ENCODE measurements at regions not wholly inside any gene's neighbourhood (a gene's known extent, or its start where the extent isn't known, plus 50 kb on each side); places are given as distances from the start of the nearest gene placed in this dataset.

GRCh38 chr17:36761203-36761950, 160.0 kb downstream of the MRM1 start:
- no peak for TF ChIP-seq CREB5 (CRISPR knock-in tag; IDR thresholded peaks at IDR 0.05; ENCODE audit: low read depth)
- TF ChIP-seq CSRNP3 (CRISPR knock-in tag; IDR thresholded peaks at IDR 0.05) = no peak
- TF ChIP-seq PPARA (CRISPR knock-in tag; IDR thresholded peaks at IDR 0.05; ENCODE audit: borderline replicate concordance) = no peak
- TF ChIP-seq ARNTL (CRISPR knock-in tag; IDR thresholded peaks at IDR 0.05; ENCODE audit: borderline replicate concordance, low read depth) = no peak
- TF ChIP-seq TOX (CRISPR knock-in tag; IDR thresholded peaks at IDR 0.05; ENCODE audit: borderline replicate concordance) = no peak
- no peak for TF ChIP-seq ISL1 (CRISPR knock-in tag; IDR thresholded peaks at IDR 0.05)
- no peak for TF ChIP-seq TCF4 (CRISPR knock-in tag; IDR thresholded peaks at IDR 0.05; ENCODE audit: borderline replicate concordance)
- no peak for TF ChIP-seq GLIS3 (CRISPR knock-in tag; IDR thresholded peaks at IDR 0.05)
- no peak for TF ChIP-seq CSDC2 (CRISPR knock-in tag; IDR thresholded peaks at IDR 0.05)
- no peak for TF ChIP-seq ZFP3 (CRISPR knock-in tag; IDR thresholded peaks at IDR 0.05)
- TF ChIP-seq POU6F1 (CRISPR knock-in tag; IDR thresholded peaks at IDR 0.05; ENCODE audit: borderline replicate concordance, low read depth) = no peak
- TF ChIP-seq RARB (CRISPR knock-in tag; IDR thresholded peaks at IDR 0.05) = no peak
- no peak for TF ChIP-seq ZNF70 (CRISPR knock-in tag; IDR thresholded peaks at IDR 0.05)
- TF ChIP-seq ZFP30 (CRISPR knock-in tag; IDR thresholded peaks at IDR 0.05) = no peak
- no peak for TF ChIP-seq SNAI2 (CRISPR knock-in tag; IDR thresholded peaks at IDR 0.05)
- ATAC-seq = no peak

GRCh38 chr17:36765436-36766043, 164.2 kb downstream of the MRM1 start:
- TF ChIP-seq TSHZ2 (CRISPR knock-in tag; IDR thresholded peaks at IDR 0.05) (no peak), ISL1 (CRISPR knock-in tag; IDR thresholded peaks at IDR 0.05) (no peak), ARNTL (CRISPR knock-in tag; IDR thresholded peaks at IDR 0.05; ENCODE audit: borderline replicate concordance, low read depth) (no peak), TOX (CRISPR knock-in tag; IDR thresholded peaks at IDR 0.05; ENCODE audit: borderline replicate concordance) (no peak), CSDC2 (CRISPR knock-in tag; IDR thresholded peaks at IDR 0.05) (no peak), ZNF565 (CRISPR knock-in tag; conservative IDR thresholded peaks at IDR 0.05; ENCODE audit: low read depth) (no peak), ZNF8 (CRISPR knock-in tag; IDR thresholded peaks at IDR 0.05) (no peak), ZNF70 (CRISPR knock-in tag; IDR thresholded peaks at IDR 0.05) (no peak), BACH2 (CRISPR knock-in tag; IDR thresholded peaks at IDR 0.05; ENCODE audit: borderline replicate concordance) (no peak), PATZ1 (CRISPR knock-in tag; IDR thresholded peaks at IDR 0.05; ENCODE audit: borderline replicate concordance) (no peak), ZFP3 (CRISPR knock-in tag; IDR thresholded peaks at IDR 0.05) (no peak), ZC3H10 (CRISPR knock-in tag; IDR thresholded peaks at IDR 0.05) (no peak), GLIS3 (CRISPR knock-in tag; IDR thresholded peaks at IDR 0.05) (no peak), SNAI2 (CRISPR knock-in tag; IDR thresholded peaks at IDR 0.05) (no peak), OSR1 (CRISPR knock-in tag; IDR thresholded peaks at IDR 0.05) (no peak), ESRRG (CRISPR knock-in tag; IDR thresholded peaks at IDR 0.05) (no peak), POU6F1 (CRISPR knock-in tag; IDR thresholded peaks at IDR 0.05; ENCODE audit: borderline replicate concordance, low read depth) (no peak), TCF4 (CRISPR knock-in tag; IDR thresholded peaks at IDR 0.05; ENCODE audit: borderline replicate concordance) (no peak)

More at GRCh38 chr17:36765436-36766043, 164.2 kb downstream of the MRM1 start:
- ATAC-seq = no peak
